CD4-positive, alpha-beta T cell (primary cell): ENCODE measurements at regions not wholly inside any gene's neighbourhood (a gene's known extent, or its start where the extent isn't known, plus 50 kb on each side); places are given as distances from the start of the nearest gene placed in this dataset.
"Not testable (repeated sequence)": the region's sequence is repeated elsewhere in the genome, so short reads cannot be mapped to it uniquely, and the experiment has no call there.

Experiments used
- ATAC-seq: fragments of 200-7000 bp; cut with Tn5 transposase; one replicate; pipeline ENCODE4 v1.10.0; 2022; ENCODE audit warnings: mild to moderate bottlenecking; ENCODE audit not compliant: poor library complexity
- CTCF ChIA-PET: fragments of 350-600 bp; sonication (Branson Sonifier 250); formaldehyde crosslinking; loops from one replicate; lab custom pipeline; 2021; ENCODE audit warnings: antibody characterized with exemption, inconsistent platforms; lab: Charles Lee
- POLR2A ChIA-PET: fragments of 350-600 bp; sonication (Branson Sonifier 250); formaldehyde crosslinking; loops from one replicate; lab custom pipeline; 2021; ENCODE audit warnings: antibody characterized with exemption, inconsistent platforms; lab: Charles Lee
- DNase-seq, 14 experiments: peaks; one replicate each; pipeline ENCODE4 v3.0.0-alpha.2; 2013 to 2020; ENCODE audit warnings: mixed read lengths in 2 of 14
- H3K27ac ChIP-seq, 2 donors: one replicate each; pipeline versions ENCODE4 v1.5.1 to v1.7.0; 2013; ENCODE audit warnings: low read length in 2 of 2, low read depth in 1 of 2, mild to moderate bottlenecking in 1 of 2
- H3K27me3 ChIP-seq, 2 experiments: 1 replicate in 1 of 2; 2 replicates in 1 of 2; pipeline versions ENCODE4 v1.6.1 to v1.7.0; 2013; ENCODE audit warnings: low read length in 2 of 2, control low read depth in 1 of 2, mild to moderate bottlenecking in 1 of 2, moderate library complexity in 1 of 2; ENCODE audit not compliant: insufficient read depth in 2 of 2, control insufficient read depth in 1 of 2
- H3K36me3 ChIP-seq: one replicate; pipeline ENCODE4 v1.6.1; 2013; ENCODE audit warnings: low read length, control low read depth; ENCODE audit not compliant: insufficient read depth
- H3K4me1 ChIP-seq: one replicate; pipeline ENCODE4 v1.6.1; 2013; ENCODE audit warnings: low read length, control low read depth; ENCODE audit not compliant: insufficient read depth
- H3K4me3 ChIP-seq: one replicate; pipeline ENCODE4 v1.5.1; 2013; ENCODE audit warnings: mild to moderate bottlenecking, low read length, moderate library complexity
- H3K9me3 ChIP-seq, 2 experiments: 1 replicate in 1 of 2; 2 replicates in 1 of 2; pipeline versions ENCODE4 v1.6.1 to v1.7.0; 2013; ENCODE audit warnings: low read length in 2 of 2, mild to moderate bottlenecking in 2 of 2, control low read depth in 1 of 2, moderate library complexity in 1 of 2; ENCODE audit not compliant: control insufficient read depth in 1 of 2, insufficient read depth in 1 of 2
- H3K27ac Mint-ChIP-seq: one replicate; pipeline ENCODE4 v1.8.0; 2020; ENCODE audit warnings: mixed read lengths
- H3K27me3 Mint-ChIP-seq: one replicate; pipeline ENCODE4 v1.8.0; 2021; ENCODE audit warnings: mixed read lengths
- H3K36me3 Mint-ChIP-seq: one replicate; pipeline ENCODE4 v1.8.0; 2021; ENCODE audit warnings: low read depth, mixed read lengths
- H3K4me1 Mint-ChIP-seq: one replicate; pipeline ENCODE4 v1.8.0; 2021; ENCODE audit warnings: low read depth, mixed read lengths
- H3K4me3 Mint-ChIP-seq: one replicate; pipeline ENCODE4 v1.8.0; 2020; ENCODE audit warnings: mild to moderate bottlenecking, mixed read lengths
- H3K9me3 Mint-ChIP-seq: one replicate; pipeline ENCODE4 v1.8.0; 2020; ENCODE audit warnings: mixed read lengths
- intact Hi-C, 2 experiments: fragments of 100-400 bp; cut with DNase I in 1 of 2; cut with micrococcal nuclease in 1 of 2; formaldehyde crosslinking; loops; one replicate each; pipeline versions ENCODE4 v1.15.1 to v1.9.0; 2023 to 2025; cut with DNase I, micrococcal nuclease
- TF ChIP-seq, protein P1 (sequence below): fragments of 200-600 bp; IDR thresholded peaks from one replicate; pipeline ENCODE4 v1.8.0; 2022; ENCODE audit warnings: antibody characterized with exemption, mild to moderate bottlenecking

DNA sequence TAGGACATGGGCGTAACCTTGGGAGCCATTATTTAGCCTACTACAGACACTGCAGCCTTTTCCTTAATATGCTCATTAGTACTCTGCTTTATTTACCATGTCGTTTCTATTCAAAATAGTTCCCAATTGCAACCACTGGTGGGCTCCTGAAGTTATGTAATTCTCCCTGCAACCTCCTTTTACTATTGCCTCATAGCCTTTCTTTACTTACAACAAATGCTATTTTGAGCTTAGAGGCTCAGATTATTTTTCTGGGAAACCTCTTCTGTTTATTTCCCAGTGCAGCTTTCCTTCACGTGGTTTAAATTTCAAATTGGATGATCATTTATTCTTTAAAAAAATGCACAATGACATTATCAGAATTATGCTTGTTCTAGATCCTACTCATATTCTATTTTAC lies 492.3 kb upstream of the TMEFF2 start:
- Mint-ChIP-seq H3K27ac (no peak overlapping the region), H3K4me3 (no peak overlapping the region), H3K36me3 (no peaks in the 10 kb centered on the region), H3K9me3 (no peaks in the 10 kb centered on the region), H3K27me3 (no peaks in the 10 kb centered on the region), H3K4me1 (no peaks in the 10 kb centered on the region)
- intact Hi-C loops, result no loop called here
- TF ChIP-seq, protein P1, sequence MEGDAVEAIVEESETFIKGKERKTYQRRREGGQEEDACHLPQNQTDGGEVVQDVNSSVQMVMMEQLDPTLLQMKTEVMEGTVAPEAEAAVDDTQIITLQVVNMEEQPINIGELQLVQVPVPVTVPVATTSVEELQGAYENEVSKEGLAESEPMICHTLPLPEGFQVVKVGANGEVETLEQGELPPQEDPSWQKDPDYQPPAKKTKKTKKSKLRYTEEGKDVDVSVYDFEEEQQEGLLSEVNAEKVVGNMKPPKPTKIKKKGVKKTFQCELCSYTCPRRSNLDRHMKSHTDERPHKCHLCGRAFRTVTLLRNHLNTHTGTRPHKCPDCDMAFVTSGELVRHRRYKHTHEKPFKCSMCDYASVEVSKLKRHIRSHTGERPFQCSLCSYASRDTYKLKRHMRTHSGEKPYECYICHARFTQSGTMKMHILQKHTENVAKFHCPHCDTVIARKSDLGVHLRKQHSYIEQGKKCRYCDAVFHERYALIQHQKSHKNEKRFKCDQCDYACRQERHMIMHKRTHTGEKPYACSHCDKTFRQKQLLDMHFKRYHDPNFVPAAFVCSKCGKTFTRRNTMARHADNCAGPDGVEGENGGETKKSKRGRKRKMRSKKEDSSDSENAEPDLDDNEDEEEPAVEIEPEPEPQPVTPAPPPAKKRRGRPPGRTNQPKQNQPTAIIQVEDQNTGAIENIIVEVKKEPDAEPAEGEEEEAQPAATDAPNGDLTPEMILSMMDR, result no peak
- ChIA-PET POLR2A (no interaction called here), CTCF (no interaction called here)
- no peak overlapping the region for H3K4me3 ChIP-seq
- H3K27ac ChIP-seq, result no peak overlapping the region
- ATAC-seq (no peak), DNase-seq (no peak)
- H3K36me3 ChIP-seq, result no peaks in the 10 kb centered on the region
- no peaks in the 10 kb centered on the region for H3K9me3 ChIP-seq
- no peaks in the 10 kb centered on the region for H3K4me1 ChIP-seq
- H3K27me3 ChIP-seq, result no peaks in the 10 kb centered on the region

DNA sequence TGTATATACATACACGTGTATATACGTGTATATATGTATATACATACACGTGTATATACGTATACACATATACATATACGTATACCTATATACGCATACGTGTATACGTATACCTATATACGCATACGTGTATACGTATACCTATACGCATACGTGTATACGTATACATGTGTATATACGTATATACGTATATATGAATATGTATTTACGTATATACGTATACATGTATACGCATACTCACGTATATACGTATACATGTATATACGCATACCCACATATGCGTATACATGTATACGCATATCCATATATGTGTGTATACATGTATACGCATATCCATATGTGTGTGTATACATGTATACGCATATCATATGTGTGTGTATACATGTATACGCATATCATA lies 487.8 kb upstream of the TMEFF2 start:
- H3K36me3 ChIP-seq, H3K4me1 Mint-ChIP-seq, H3K4me3 Mint-ChIP-seq, ATAC-seq, H3K27me3 Mint-ChIP-seq, H3K4me1 ChIP-seq, H3K36me3 Mint-ChIP-seq, POLR2A ChIA-PET, H3K27ac ChIP-seq, DNase-seq, CTCF ChIA-PET, H3K27me3 ChIP-seq, H3K9me3 Mint-ChIP-seq, H3K9me3 ChIP-seq, H3K4me3 ChIP-seq, H3K27ac Mint-ChIP-seq, intact Hi-C loops: not testable (repeated sequence)

DNA sequence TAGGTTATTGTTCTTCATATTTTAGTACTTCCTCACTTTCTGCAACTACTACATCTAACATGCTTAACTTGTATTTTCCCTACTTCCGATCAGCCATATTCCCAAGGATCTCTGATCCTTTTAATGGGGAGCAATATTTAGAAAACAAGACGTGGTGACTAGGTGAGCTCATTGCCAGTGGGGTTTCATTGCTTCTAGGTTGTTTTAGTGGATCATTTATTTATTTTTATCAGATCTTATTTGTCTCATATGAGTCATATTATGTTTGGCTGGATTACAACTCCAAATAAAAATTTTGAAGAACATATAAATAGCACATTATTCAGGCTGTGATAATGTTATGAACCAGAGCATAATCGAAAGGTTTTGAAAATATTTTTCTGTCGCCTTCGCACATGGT lies 480.9 kb upstream of the TMEFF2 start:
- no peaks in the 10 kb centered on the region for H3K36me3 ChIP-seq
- no peaks in the 10 kb centered on the region for H3K9me3 Mint-ChIP-seq
- H3K4me3 Mint-ChIP-seq, result no peak overlapping the region
- no peaks in the 10 kb centered on the region for H3K27me3 ChIP-seq
- H3K9me3 ChIP-seq, result no peaks in the 10 kb centered on the region
- ChIA-PET CTCF (no interaction called here), POLR2A (no interaction called here)
- no peak overlapping the region for H3K27ac Mint-ChIP-seq
- H3K27ac ChIP-seq, result no peak overlapping the region
- H3K4me1 Mint-ChIP-seq, result no peaks in the 10 kb centered on the region
- TF ChIP-seq, protein P1, result no peak
- no peaks in the 10 kb centered on the region for H3K36me3 Mint-ChIP-seq
- DNase-seq (no peak), ATAC-seq (no peak)
- intact Hi-C loops, result no loop called here
- H3K4me3 ChIP-seq, result no peak overlapping the region
- no peaks in the 10 kb centered on the region for H3K27me3 Mint-ChIP-seq
- no peaks in the 10 kb centered on the region for H3K4me1 ChIP-seq

DNA sequence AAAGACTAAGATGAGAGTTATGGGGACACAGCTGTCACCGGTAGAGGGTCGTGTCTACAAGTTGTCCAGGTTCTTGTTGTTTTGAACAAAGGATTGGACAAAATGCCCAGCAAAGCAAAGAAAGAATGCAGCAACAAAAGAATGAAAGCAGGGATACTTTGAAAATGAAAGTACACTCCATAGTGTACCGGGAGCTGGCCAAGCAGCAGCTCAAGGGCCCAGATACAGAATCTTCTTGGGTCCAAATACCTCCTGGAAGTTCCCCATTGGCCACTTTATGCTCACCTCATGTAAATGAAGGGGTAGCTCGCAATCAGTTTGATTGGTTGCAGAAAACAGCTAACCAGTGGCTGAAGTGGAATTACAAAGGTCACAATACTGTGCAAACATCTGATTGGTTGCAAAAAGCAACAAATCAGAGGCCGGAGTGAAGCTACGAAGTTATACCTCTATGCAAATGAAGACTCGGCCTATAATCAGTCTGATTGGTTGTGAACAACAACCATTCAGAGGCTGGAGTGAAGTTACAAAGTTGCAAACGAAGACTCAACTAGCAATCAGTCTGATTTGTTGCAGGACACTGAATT lies 474.9 kb upstream of the TMEFF2 start:
- Mint-ChIP-seq H3K4me1 (no peaks in the 10 kb centered on the region), H3K36me3 (no peaks in the 10 kb centered on the region), H3K27me3 (no peaks in the 10 kb centered on the region), H3K9me3 (no peaks in the 10 kb centered on the region), H3K4me3 (no peak overlapping the region), H3K27ac (no peak overlapping the region)
- H3K4me1 ChIP-seq, result no peaks in the 10 kb centered on the region
- H3K9me3 ChIP-seq, result no peaks in the 10 kb centered on the region
- POLR2A ChIA-PET, result no interaction called here
- ATAC-seq, result no peak
- TF ChIP-seq, protein P1, result no peak
- no peak overlapping the region for H3K27ac ChIP-seq
- no peaks in the 10 kb centered on the region for H3K36me3 ChIP-seq
- no peak overlapping the region for H3K4me3 ChIP-seq
- DNase-seq, result no peak
- CTCF ChIA-PET, result no interaction called here
- intact Hi-C loops, result no loop called here
- H3K27me3 ChIP-seq, result no peaks in the 10 kb centered on the region

DNA sequence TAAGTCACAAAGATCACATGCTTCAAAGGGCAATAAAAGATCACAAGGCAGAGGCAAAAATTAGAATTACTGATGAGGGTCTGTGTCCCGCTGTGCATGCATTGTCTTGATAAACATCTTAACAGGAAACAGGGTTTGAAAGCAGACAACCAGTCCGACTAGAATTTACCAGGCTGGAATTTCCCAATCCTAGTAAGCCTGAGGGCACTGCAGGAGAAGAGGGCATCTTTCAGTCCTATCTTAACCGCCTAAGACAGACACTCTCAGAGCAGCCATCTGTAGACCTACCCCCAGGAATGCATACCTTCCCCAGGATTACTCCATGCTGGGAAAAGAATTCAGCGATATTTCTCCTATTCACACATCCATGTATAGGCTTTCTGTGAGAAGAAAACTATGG lies 465.8 kb upstream of the TMEFF2 start:
- H3K9me3 Mint-ChIP-seq, H3K36me3 Mint-ChIP-seq, H3K4me1 Mint-ChIP-seq, H3K27ac ChIP-seq, H3K4me3 ChIP-seq, H3K36me3 ChIP-seq, H3K27ac Mint-ChIP-seq, ATAC-seq, H3K27me3 Mint-ChIP-seq, H3K4me3 Mint-ChIP-seq, H3K27me3 ChIP-seq, H3K4me1 ChIP-seq, POLR2A ChIA-PET, H3K9me3 ChIP-seq, CTCF ChIA-PET, intact Hi-C loops, DNase-seq: not testable (repeated sequence)
